IMR-90 (cell line): ENCODE measurements at regions not wholly inside any gene's neighbourhood (a gene's known extent, or its start where the extent isn't known, plus 50 kb on each side); places are given as distances from the start of the nearest gene placed in this dataset.

Experiments
- ATAC-seq: fragments of 200-7000 bp; cut with Tn5 transposase; 2 replicates; pipeline ENCODE4 v1.9.1; 2020; ENCODE audit warnings: low read depth, mild to moderate bottlenecking, moderate library complexity
- BruUV-seq: library from RNA; stranded (reverse); fragments of 400-500 nt; replicated peaks from 2 replicates; lab custom pipeline; 2021; lab: Mats Ljungman, UMichigan
- CTCF ChIA-PET: fragments of 300-600 bp; formaldehyde crosslinking; extraction: SDS; loops from one replicate; lab custom pipeline; 2021; ENCODE audit warnings: antibody characterized with exemption; lab: Yijun Ruan, JAX
- POLR2A ChIA-PET: fragments of 300-600 bp; sonication (Branson Sonifier 250); formaldehyde crosslinking; loops from one replicate; lab custom pipeline; 2022; ENCODE audit warnings: antibody characterized with exemption; ENCODE audit not compliant: unreplicated experiment; lab: Charles Lee
- DNase-seq: peaks from one replicate; pipeline ENCODE4 v3.0.0; 2013
- H2AFZ ChIP-seq: replicated peaks from 2 replicates; pipeline ENCODE3; 2013; ENCODE audit warnings: low read length, mild to moderate bottlenecking; ENCODE audit not compliant: poor library complexity
- H2AK5ac ChIP-seq: 2 replicates; pipeline ENCODE4 v1.6.1; 2013; ENCODE audit warnings: low read depth, low read length, inconsistent platforms
- H2AK9ac ChIP-seq: replicated peaks from 2 replicates; pipeline ENCODE3; 2013; ENCODE audit warnings: mild to moderate bottlenecking, low read depth, low read length, moderate library complexity; ENCODE audit not compliant: poor library complexity
- H2BK120ac ChIP-seq: 2 replicates; pipeline ENCODE4 v1.6.1; 2013; ENCODE audit warnings: low read depth, low read length, inconsistent platforms
- H2BK15ac ChIP-seq: 3 replicates; pipeline ENCODE4 v1.6.1; 2013; ENCODE audit warnings: low read depth, low read length, inconsistent platforms
- H2BK20ac ChIP-seq: 2 replicates; pipeline ENCODE4 v1.6.1; 2013; ENCODE audit warnings: low read depth, mild to moderate bottlenecking, inconsistent platforms, low read length, moderate library complexity
- H2BK5ac ChIP-seq: 2 replicates; pipeline ENCODE4 v1.6.1; 2013; ENCODE audit warnings: mild to moderate bottlenecking, low read depth, low read length, inconsistent platforms; ENCODE audit not compliant: poor library complexity, severe bottlenecking
- H3K14ac ChIP-seq: replicated peaks from 2 replicates; pipeline ENCODE4 v1.6.1; 2013; ENCODE audit warnings: low read depth, low read length, inconsistent platforms
- H3K18ac ChIP-seq: 2 replicates; pipeline ENCODE4 v1.6.1; 2013; ENCODE audit warnings: low read depth, low read length, control low read depth
- H3K23ac ChIP-seq: 2 replicates; pipeline ENCODE4 v1.6.1; 2013; ENCODE audit warnings: low read depth, low read length, inconsistent platforms
- H3K27ac ChIP-seq: 2 replicates; pipeline ENCODE4 v1.5.1; 2013; ENCODE audit warnings: mild to moderate bottlenecking, control low read depth, low read length; ENCODE audit not compliant: insufficient read depth
- H3K27me3 ChIP-seq: 2 replicates; pipeline ENCODE4 v1.6.1; 2013; ENCODE audit warnings: low read length; ENCODE audit not compliant: control insufficient read depth, insufficient read depth
- H3K36me3 ChIP-seq: 2 replicates; pipeline ENCODE4 v1.6.1; 2013; ENCODE audit warnings: low read length, mixed read lengths; ENCODE audit not compliant: control insufficient read depth, insufficient read depth
- H3K4ac ChIP-seq: 2 replicates; pipeline ENCODE4 v1.6.1; 2013; ENCODE audit warnings: low read depth, low read length, inconsistent platforms
- H3K4me1 ChIP-seq: 2 replicates; pipeline ENCODE4 v1.6.1; 2013; ENCODE audit warnings: low read length, mixed read lengths; ENCODE audit not compliant: control insufficient read depth, insufficient read depth
- H3K4me2 ChIP-seq: 2 replicates; pipeline ENCODE4 v1.6.1; 2013; ENCODE audit warnings: low read depth, mild to moderate bottlenecking, control low read depth, low read length, moderate library complexity
- H3K4me3 ChIP-seq: 2 replicates; pipeline ENCODE4 v1.5.1; 2013; ENCODE audit warnings: low read depth, mild to moderate bottlenecking, control low read depth, low read length, moderate library complexity; ENCODE audit not compliant: insufficient read depth
- H3K56ac ChIP-seq: 2 replicates; pipeline ENCODE4 v1.6.1; 2013; ENCODE audit warnings: low read length, inconsistent platforms; ENCODE audit not compliant: insufficient read depth; ENCODE audit errors: extremely low read depth
- H3K79me1 ChIP-seq, 2 experiments: 2 replicates each; pipeline ENCODE4 v1.6.1; 2013; ENCODE audit warnings: low read length in 2 of 2, inconsistent platforms in 1 of 2, low read depth in 1 of 2
- H3K9ac ChIP-seq: 2 replicates; pipeline ENCODE4 v1.6.1; 2013; ENCODE audit warnings: low read depth, low read length, control low read depth
- H3K9me1 ChIP-seq: 2 replicates; pipeline ENCODE4 v1.6.1; 2013; ENCODE audit warnings: low read length, inconsistent platforms; ENCODE audit not compliant: insufficient read depth
- H3K9me3 ChIP-seq: 2 replicates; pipeline ENCODE4 v1.6.1; 2013; ENCODE audit warnings: low read length; ENCODE audit not compliant: control insufficient read depth, insufficient read depth
- H4K20me1 ChIP-seq: 2 replicates; pipeline ENCODE4 v1.6.1; 2013; ENCODE audit warnings: low read length, inconsistent platforms; ENCODE audit not compliant: insufficient read depth
- H4K5ac ChIP-seq: 2 replicates; pipeline ENCODE4 v1.6.1; 2013; ENCODE audit warnings: mild to moderate bottlenecking, low read depth, low read length, control low read depth
- H4K8ac ChIP-seq, 2 experiments: 2 replicates each; pipeline ENCODE4 v1.6.1; 2013; ENCODE audit warnings: low read depth in 2 of 2, low read length in 2 of 2, control low read depth in 1 of 2, inconsistent platforms in 1 of 2
- H4K91ac ChIP-seq: 2 replicates; pipeline ENCODE4 v1.6.1; 2013; ENCODE audit warnings: low read depth, low read length, inconsistent platforms; ENCODE audit not compliant: insufficient read depth
- CEBPB ChIP-seq: IDR thresholded peaks from 2 replicates; pipeline ENCODE4 v1.6.1; 2012; ENCODE audit warnings: low read depth, low read length, improper control_type of control experiment
- CHD1 ChIP-seq: IDR thresholded peaks from 2 replicates; pipeline ENCODE4 v1.6.1; 2012; ENCODE audit warnings: low read depth, low read length, improper control_type of control experiment
- CTCF ChIP-seq: conservative IDR thresholded peaks from 2 replicates; pipeline ENCODE4 v1.5.1; 2012; ENCODE audit warnings: mild to moderate bottlenecking, low read depth, low read length, improper control_type of control experiment
- FOS ChIP-seq: fragments of 150-350 bp; IDR thresholded peaks from 2 replicates; pipeline ENCODE4 v1.6.1; 2016; ENCODE audit warnings: low read depth, low read length
- MAFK ChIP-seq: IDR thresholded peaks from 2 replicates; pipeline ENCODE4 v1.6.1; 2012; ENCODE audit warnings: low read depth, low read length, improper control_type of control experiment
- MAZ ChIP-seq: IDR thresholded peaks from 2 replicates; pipeline ENCODE4 v1.6.1; 2012; ENCODE audit warnings: low read depth, mild to moderate bottlenecking, low read length, improper control_type of control experiment, moderate library complexity, borderline replicate concordance
- NFE2L2 ChIP-seq: fragments of 150-350 bp; IDR thresholded peaks from 2 replicates; pipeline ENCODE4 v1.6.1; 2016; ENCODE audit warnings: low read depth, mild to moderate bottlenecking, low read length
- RAD21 ChIP-seq: IDR thresholded peaks from 2 replicates; pipeline ENCODE4 v1.6.1; 2012; ENCODE audit warnings: low read length, improper control_type of control experiment
- RCOR1 ChIP-seq: IDR thresholded peaks from 2 replicates; pipeline ENCODE4 v1.6.1; 2012; ENCODE audit warnings: mild to moderate bottlenecking, low read length, improper control_type of control experiment; ENCODE audit not compliant: insufficient replicate concordance
- RFX5 ChIP-seq: IDR thresholded peaks from 2 replicates; pipeline ENCODE4 v1.8.0; 2012; ENCODE audit warnings: low read depth, mild to moderate bottlenecking, low read length, moderate library complexity
- SMC3 ChIP-seq: fragments of 150-350 bp; IDR thresholded peaks from 2 replicates; pipeline ENCODE4 v1.6.1; 2016; ENCODE audit warnings: low read depth, mild to moderate bottlenecking, antibody characterized with exemption, low read length, moderate library complexity
- USF2 ChIP-seq: fragments of 150-350 bp; IDR thresholded peaks from 2 replicates; pipeline ENCODE4 v1.6.1; 2017; ENCODE audit warnings: mild to moderate bottlenecking, antibody characterized with exemption, low read length, low read depth
- WGBS, 2 experiments: methylation state at CpG; one replicate each; pipeline versions ENCODE4 v1.1.5 to v1.1.7; 2013; ENCODE audit warnings: missing lambda C conversion rate in 2 of 2; ENCODE audit not compliant: insufficient read length in 1 of 2; ENCODE audit errors: extremely low coverage in 2 of 2; 5-methylcytosine and 5-hydroxymethylcytosine counted together
- dilution Hi-C: fragments of 300-500 bp; cut with HindIII; formaldehyde crosslinking; loops from one replicate; pipeline ENCODE4 v1.14.3; 2018; ENCODE audit warnings: low sequenced_read_pairs; ENCODE audit not compliant: unreplicated experiment
- in situ Hi-C: fragments of 300-500 bp; cut with MboI; formaldehyde crosslinking; loops from 3 replicates; pipeline ENCODE4 v1.14.3; 2019; ENCODE audit warnings: low sequenced_read_pairs, inconsistent platforms, mixed read lengths
- intact Hi-C: fragments of 100-400 bp; cut with micrococcal nuclease; formaldehyde crosslinking; loops from 2 replicates; pipeline ENCODE4 v1.10.0; 2022

DNA sequence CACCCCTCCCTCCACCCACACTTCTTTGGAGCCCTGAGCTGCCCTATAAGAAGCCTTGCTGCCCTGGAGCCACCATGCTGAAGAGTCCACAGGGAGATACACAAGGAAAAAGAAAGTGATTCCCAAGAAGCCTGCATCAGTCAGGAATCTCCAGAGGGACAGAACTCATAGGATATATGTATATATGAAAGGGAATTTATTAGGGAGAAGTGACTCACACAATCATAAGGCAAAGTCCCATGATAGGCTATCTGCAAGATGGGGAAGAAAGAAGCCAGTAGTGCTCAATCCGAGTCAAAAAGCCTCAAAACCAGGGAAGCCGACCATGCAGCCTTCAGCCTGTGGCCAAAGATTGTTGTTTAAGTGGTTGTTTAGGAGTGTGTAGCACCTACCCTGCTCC is 87.9 kb downstream of the TMEM114 start:
- BruUV-seq, result no TSS peak
- Histone ChIP-seq H4K8ac (no peak overlapping the region), H3K4ac (no peak overlapping the region), H4K91ac (no peak overlapping the region), H2AK9ac (no peak overlapping the region), H3K27me3 (no peaks in the 10 kb centered on the region), H3K79me1 (no peaks in the 10 kb centered on the region), H3K4me1 (no peaks in the 10 kb centered on the region), H2AK5ac (no peak overlapping the region), H4K20me1 (no peaks in the 10 kb centered on the region), H2BK5ac (no peak overlapping the region), H3K36me3 (no peaks in the 10 kb centered on the region), H2BK15ac (no peak overlapping the region), H2AFZ (no peak overlapping the region), H3K9ac (no peak overlapping the region), H3K4me2 (no peak overlapping the region), H2BK120ac (no peak overlapping the region), H3K9me1 (no peaks in the 10 kb centered on the region), H3K14ac (no peak overlapping the region), H3K9me3 (no peaks in the 10 kb centered on the region; the same call in 1 of the 2 replicates), H3K4me3 (no peak overlapping the region), H3K56ac (no peak overlapping the region), H3K23ac (no peak overlapping the region), H4K5ac (no peak overlapping the region), H3K27ac (no peak overlapping the region), H2BK20ac (no peak overlapping the region), H3K18ac (no peak overlapping the region)
- ATAC-seq (no peak), DNase-seq (no peak)
- CTCF ChIA-PET, result no interaction called here
- TF ChIP-seq FOS (no peak), MAFK (no peak), RCOR1 (no peak), USF2 (no peak), CEBPB (no peak), CHD1 (no peak), CTCF (no peak), RAD21 (no peak), NFE2L2 (no peak), SMC3 (no peak), MAZ (no peak), RFX5 (no peak)
- in situ Hi-C loops (no loop called here), dilution Hi-C loops (no loop called here), intact Hi-C loops (no loop called here)
- POLR2A ChIA-PET, result no interaction called here
- no CpG with 5 or more reads among the region's 2 CpGs for WGBS, 2 experiments
